GM12878 (cell line): ENCODE measurements at regions not wholly inside any gene's neighbourhood (a gene's known extent, or its start where the extent isn't known, plus 50 kb on each side); places are given as distances from the start of the nearest gene placed in this dataset.

Experiments
- ATAC-seq: fragments of 200-7000 bp; cut with Tn5 transposase; 3 replicates; pipeline ENCODE4 v1.9.1; 2020; ENCODE audit warnings: mild to moderate bottlenecking, moderate library complexity
- BruUV-seq: library from RNA; stranded (reverse); fragments of 400-500 nt; replicated peaks from 2 replicates; lab custom pipeline; 2021; lab: Mats Ljungman, UMichigan
- CTCF ChIA-PET: fragments of 300-600 bp; sonication (Branson Sonifier 250); formaldehyde crosslinking; extraction: SDS; loops from one replicate; lab custom pipeline; 2021; ENCODE audit warnings: inconsistent platforms; lab: Yijun Ruan, JAX
- POLR2A ChIA-PET: fragments of 350-600 bp; formaldehyde crosslinking; extraction: SDS; loops from one replicate; lab custom pipeline; 2021; ENCODE audit warnings: inconsistent platforms; lab: Charles Lee
- RAD21 ChIA-PET: fragments of 300-600 bp; sonication (Branson Sonifier 250); formaldehyde crosslinking; loops from one replicate; lab custom pipeline; 2023; ENCODE audit warnings: antibody characterized with exemption; ENCODE audit not compliant: unreplicated experiment; lab: Charles Lee
- SMC1A ChIA-PET: fragments of 300-600 bp; sonication (Branson Sonifier 250); formaldehyde crosslinking; loops from one replicate; lab custom pipeline; 2023; ENCODE audit not compliant: unreplicated experiment, uncharacterized antibody; lab: Charles Lee
- DNase-seq: peaks from one replicate; pipeline ENCODE4 v3.0.0-alpha.2; 2011; ENCODE audit warnings: low read depth, low spot score
- FAIRE-seq: peaks from 3 replicates; lab custom pipeline; 2011; peaks lifted over from hg19 to GRCh38; lab: Jason Lieb, UNC
- H2AFZ ChIP-seq: 2 replicates; pipeline ENCODE4 v1.6.0; 2011; ENCODE audit warnings: low read depth, low read length, control low read depth; ENCODE audit not compliant: control insufficient read depth
- H3K27ac ChIP-seq: 2 replicates; pipeline ENCODE4 v1.5.1; 2011; ENCODE audit warnings: control low read depth; ENCODE audit not compliant: control insufficient read depth, insufficient read depth
- H3K27me3 ChIP-seq, 2 experiments: replicated peaks in 1 of 2; 2 replicates each; pipeline versions ENCODE4 v1.6.0 to v1.6.1; 2011; ENCODE audit warnings: low read length in 1 of 2; ENCODE audit not compliant: control insufficient read depth in 2 of 2, insufficient read depth in 2 of 2
- H3K36me3 ChIP-seq, 2 experiments: 2 replicates each; pipeline ENCODE4 v1.5.1; 2011; ENCODE audit warnings: low read length in 1 of 2; ENCODE audit not compliant: control insufficient read depth in 2 of 2, insufficient read depth in 2 of 2
- H3K4me1 ChIP-seq: 2 replicates; pipeline ENCODE4 v1.6.1; 2011; ENCODE audit warnings: mild to moderate bottlenecking, low read length, moderate library complexity, mixed read lengths; ENCODE audit not compliant: control insufficient read depth, insufficient read depth
- H3K4me2 ChIP-seq: 2 replicates; pipeline ENCODE4 v1.6.0; 2011; ENCODE audit warnings: control low read depth; ENCODE audit not compliant: control insufficient read depth, insufficient read depth
- H3K4me3 ChIP-seq: fragments of 200-600 bp; sonication (generic); 2 replicates; pipeline ENCODE4 v1.5.1; 2016
- H3K79me2 ChIP-seq: 2 replicates; pipeline ENCODE4 v1.6.0; 2011; ENCODE audit warnings: low read length; ENCODE audit not compliant: control insufficient read depth, insufficient read depth
- H3K9ac ChIP-seq: 2 replicates; pipeline ENCODE4 v1.8.0; 2011; ENCODE audit warnings: low read length, control low read depth, mixed read lengths; ENCODE audit not compliant: control insufficient read depth, insufficient read depth
- H3K9me3 ChIP-seq: replicated peaks from 3 replicates; pipeline ENCODE4 v1.5.1; 2011; ENCODE audit warnings: mild to moderate bottlenecking, low read length; ENCODE audit not compliant: control insufficient read depth, insufficient read depth
- H4K20me1 ChIP-seq: 2 replicates; pipeline ENCODE4 v1.6.0; 2011; ENCODE audit not compliant: control insufficient read depth, insufficient read depth
- ATF7 ChIP-seq: fragments of 450-650 bp; IDR thresholded peaks from 2 replicates; pipeline ENCODE4 v1.6.1; 2016; ENCODE audit warnings: low read depth, mild to moderate bottlenecking
- CHD1 ChIP-seq: IDR thresholded peaks from 2 replicates; pipeline ENCODE4 v1.6.1; 2012; ENCODE audit warnings: low read depth, low read length, improper control_type of control experiment
- FOXK2 ChIP-seq: fragments of 450-650 bp; IDR thresholded peaks from 2 replicates; pipeline ENCODE4 v1.6.1; 2017; ENCODE audit warnings: mild to moderate bottlenecking, moderate library complexity
- HDGF ChIP-seq: fragments of 450-650 bp; IDR thresholded peaks from 2 replicates; pipeline ENCODE4 v1.6.1; 2016; ENCODE audit warnings: antibody characterized with exemption
- IKZF2 ChIP-seq, 2 experiments: fragments of 450-650 bp; IDR thresholded peaks; 2 replicates each; pipeline ENCODE4 v1.6.1; 2017; ENCODE audit warnings: mild to moderate bottlenecking in 2 of 2, moderate library complexity in 2 of 2
- KLF5 ChIP-seq: fragments of 450-650 bp; IDR thresholded peaks from 2 replicates; pipeline ENCODE4 v1.6.1; 2014; ENCODE audit warnings: mild to moderate bottlenecking; ENCODE audit not compliant: partially characterized antibody
- LARP7 ChIP-seq: fragments of 450-650 bp; IDR thresholded peaks from 2 replicates; pipeline ENCODE4 v1.6.1; 2017; ENCODE audit warnings: mild to moderate bottlenecking
- MEF2B ChIP-seq: fragments of 450-650 bp; IDR thresholded peaks from 2 replicates; pipeline ENCODE4 v1.6.1; 2018; ENCODE audit warnings: mild to moderate bottlenecking, moderate library complexity; ENCODE audit not compliant: partially characterized antibody, poor library complexity, severe bottlenecking
- PAX8 ChIP-seq: fragments of 450-650 bp; IDR thresholded peaks from 2 replicates; pipeline ENCODE4 v1.6.1; 2017; ENCODE audit warnings: mild to moderate bottlenecking, moderate library complexity
- RAD21 ChIP-seq: IDR thresholded peaks from 2 replicates; pipeline ENCODE4 v1.6.1; 2011; ENCODE audit warnings: mild to moderate bottlenecking, low read depth, low read length, moderate library complexity; ENCODE audit not compliant: insufficient read depth
- SMAD5 ChIP-seq: IDR thresholded peaks from 2 replicates; pipeline ENCODE4 v1.6.1; 2016; ENCODE audit warnings: antibody characterized with exemption, low read depth
- WGBS: methylation state at CpG from one replicate; pipeline ENCODE4 v1.1.6; 2016; ENCODE audit warnings: low lambda C conversion rate; ENCODE audit not compliant: insufficient replicate concordance, insufficient coverage; ENCODE audit errors: missing lambda C conversion rate; 5-methylcytosine and 5-hydroxymethylcytosine counted together
- in situ Hi-C: fragments of 300-500 bp; cut with MboI; formaldehyde crosslinking; loops from 9 replicates; pipeline ENCODE4 v1.14.3; 2018; ENCODE audit warnings: mixed read lengths
- intact Hi-C: fragments of 100-400 bp; cut with micrococcal nuclease; formaldehyde crosslinking; loops from one replicate; pipeline ENCODE4 v1.14.2; 2022; ENCODE audit not compliant: unreplicated experiment
- TF ChIP-seq, protein P1 (sequence below): fragments of 450-650 bp; formaldehyde crosslinking; IDR thresholded peaks from 2 replicates; pipeline ENCODE4 v1.4.0; 2022; ENCODE audit warnings: mild to moderate bottlenecking, moderate library complexity
- TF ChIP-seq, protein P2 (sequence below): fragments of 150-350 bp; IDR thresholded peaks from 2 replicates; pipeline ENCODE4 v1.6.1; 2014; ENCODE audit warnings: mild to moderate bottlenecking, low read depth, low read length

- Histone ChIP-seq H2AFZ (no peak overlapping the region), H3K27ac (no peak overlapping the region), H3K4me1 (no peaks in the 10 kb centered on the region), H4K20me1 (no peaks in the 10 kb centered on the region), H3K9ac (no peak overlapping the region), H3K79me2 (no peaks in the 10 kb centered on the region), H3K27me3 (no peaks in the 10 kb centered on the region), H3K36me3 (no peaks in the 10 kb centered on the region), H3K4me2 (no peak overlapping the region), H3K9me3 (no peaks in the 10 kb centered on the region), H3K4me3 (no peak overlapping the region)
- no peak for DNase-seq
- CTCF ChIA-PET = no interaction called here
- WGBS = 24% methylated on average over 11 of the region's 11 CpGs
- RAD21 ChIA-PET = no interaction called here
- no peak for TF ChIP-seq ATF7
- no peak for TF ChIP-seq IKZF2 (IDR thresholded peaks at IDR 0.05)
- TF ChIP-seq RAD21 = no peak
- TF ChIP-seq MEF2B = no peak
- TF ChIP-seq, protein P1, sequence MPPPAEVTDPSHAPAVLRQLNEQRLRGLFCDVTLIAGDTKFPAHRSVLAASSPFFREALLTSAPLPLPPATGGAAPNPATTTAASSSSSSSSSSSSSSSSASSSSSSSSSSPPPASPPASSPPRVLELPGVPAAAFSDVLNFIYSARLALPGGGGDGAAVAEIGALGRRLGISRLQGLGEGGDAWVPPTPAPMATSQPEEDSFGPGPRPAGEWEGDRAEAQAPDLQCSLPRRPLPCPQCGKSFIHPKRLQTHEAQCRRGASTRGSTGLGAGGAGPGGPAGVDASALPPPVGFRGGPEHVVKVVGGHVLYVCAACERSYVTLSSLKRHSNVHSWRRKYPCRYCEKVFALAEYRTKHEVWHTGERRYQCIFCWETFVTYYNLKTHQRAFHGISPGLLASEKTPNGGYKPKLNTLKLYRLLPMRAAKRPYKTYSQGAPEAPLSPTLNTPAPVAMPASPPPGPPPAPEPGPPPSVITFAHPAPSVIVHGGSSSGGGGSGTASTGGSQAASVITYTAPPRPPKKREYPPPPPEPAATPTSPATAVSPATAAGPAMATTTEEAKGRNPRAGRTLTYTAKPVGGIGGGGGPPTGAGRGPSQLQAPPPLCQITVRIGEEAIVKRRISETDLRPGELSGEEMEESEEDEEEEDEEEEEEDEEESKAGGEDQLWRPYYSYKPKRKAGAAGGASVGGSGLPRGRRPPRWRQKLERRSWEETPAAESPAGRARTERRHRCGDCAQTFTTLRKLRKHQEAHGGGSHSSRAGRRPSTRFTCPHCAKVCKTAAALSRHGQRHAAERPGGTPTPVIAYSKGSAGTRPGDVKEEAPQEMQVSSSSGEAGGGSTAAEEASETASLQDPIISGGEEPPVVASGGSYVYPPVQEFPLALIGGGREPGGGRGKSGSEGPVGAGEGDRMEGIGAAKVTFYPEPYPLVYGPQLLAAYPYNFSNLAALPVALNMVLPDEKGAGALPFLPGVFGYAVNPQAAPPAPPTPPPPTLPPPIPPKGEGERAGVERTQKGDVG = no peak
- TF ChIP-seq CHD1 = no peak
- TF ChIP-seq, protein P2, sequence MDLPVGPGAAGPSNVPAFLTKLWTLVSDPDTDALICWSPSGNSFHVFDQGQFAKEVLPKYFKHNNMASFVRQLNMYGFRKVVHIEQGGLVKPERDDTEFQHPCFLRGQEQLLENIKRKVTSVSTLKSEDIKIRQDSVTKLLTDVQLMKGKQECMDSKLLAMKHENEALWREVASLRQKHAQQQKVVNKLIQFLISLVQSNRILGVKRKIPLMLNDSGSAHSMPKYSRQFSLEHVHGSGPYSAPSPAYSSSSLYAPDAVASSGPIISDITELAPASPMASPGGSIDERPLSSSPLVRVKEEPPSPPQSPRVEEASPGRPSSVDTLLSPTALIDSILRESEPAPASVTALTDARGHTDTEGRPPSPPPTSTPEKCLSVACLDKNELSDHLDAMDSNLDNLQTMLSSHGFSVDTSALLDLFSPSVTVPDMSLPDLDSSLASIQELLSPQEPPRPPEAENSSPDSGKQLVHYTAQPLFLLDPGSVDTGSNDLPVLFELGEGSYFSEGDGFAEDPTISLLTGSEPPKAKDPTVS = no peak
- TF ChIP-seq LARP7 = no peak
- TF ChIP-seq FOXK2 = no peak
- no peak for TF ChIP-seq KLF5
- TF ChIP-seq PAX8 = no peak
- TF ChIP-seq SMAD5 = no peak
- no peak for TF ChIP-seq HDGF
- BruUV-seq = no TSS peak
- intact Hi-C loops = no loop called here
- no peak for ATAC-seq
- in situ Hi-C loops = no loop called here
- POLR2A ChIA-PET = no interaction called here
- SMC1A ChIA-PET = interaction anchor here (0.7 kb wide), 1 partner anchor 27 kb away, joined by 3 read pairs; no protein-coding TSS in a partner anchor
- FAIRE-seq = no peak
These were observed 114.9 kb downstream of the PCDH7 start for GRCh38 chr4:30835044-30835443.
